ENCODE measurements at regions not wholly inside any gene's neighbourhood (a gene's known extent, or its start where the extent isn't known, plus 50 kb on each side); places are given as distances from the start of the nearest gene placed in this dataset.
"Not testable (repeated sequence)": the region's sequence is repeated elsewhere in the genome, so short reads cannot be mapped to it uniquely, and the experiment has no call there.

DNA sequence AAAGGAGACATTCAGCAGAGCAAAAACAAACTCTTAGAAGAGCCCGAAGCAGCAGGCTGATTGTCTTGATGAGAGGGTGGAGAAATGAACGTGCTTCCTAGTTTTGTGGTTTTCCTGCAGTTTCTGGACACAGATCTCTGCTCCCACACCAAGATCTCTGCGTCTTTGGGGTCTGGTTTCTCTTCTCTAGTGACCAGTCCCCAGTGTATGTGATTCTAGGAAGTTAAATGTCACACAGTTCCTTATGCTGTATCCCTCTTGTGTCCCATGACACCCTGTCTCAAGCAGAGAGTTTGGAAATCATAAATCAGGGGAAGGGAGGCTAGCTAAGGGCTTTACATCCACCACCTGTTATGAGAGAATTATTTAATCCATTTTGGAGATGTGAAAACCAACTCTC is 55.4 kb upstream of the KLF14 start:
- DNase-seq (ENCODE audit: low read depth), result no peak

GRCh38 chr7:130791746-130792145 is 57.7 kb upstream of the KLF14 start:
- no peak for DNase-seq (ENCODE audit: low read depth)

- DNase-seq (ENCODE audit: low read depth), result no peak
These were observed 60.0 kb upstream of the KLF14 start for GRCh38 chr7:130793855-130794618.

- no peak for DNase-seq (ENCODE audit: low read depth)
These were observed 60.6 kb upstream of the KLF14 start for GRCh38 chr7:130794619-130794922.

- not testable (repeated sequence) for DNase-seq (ENCODE audit: low read depth)
These were observed 62.4 kb upstream of the KLF14 start for GRCh38 chr7:130796425-130796824.

- no peak for DNase-seq (ENCODE audit: low read depth)
These were observed 69.1 kb upstream of the KLF14 start for GRCh38 chr7:130803127-130803526.

DNA sequence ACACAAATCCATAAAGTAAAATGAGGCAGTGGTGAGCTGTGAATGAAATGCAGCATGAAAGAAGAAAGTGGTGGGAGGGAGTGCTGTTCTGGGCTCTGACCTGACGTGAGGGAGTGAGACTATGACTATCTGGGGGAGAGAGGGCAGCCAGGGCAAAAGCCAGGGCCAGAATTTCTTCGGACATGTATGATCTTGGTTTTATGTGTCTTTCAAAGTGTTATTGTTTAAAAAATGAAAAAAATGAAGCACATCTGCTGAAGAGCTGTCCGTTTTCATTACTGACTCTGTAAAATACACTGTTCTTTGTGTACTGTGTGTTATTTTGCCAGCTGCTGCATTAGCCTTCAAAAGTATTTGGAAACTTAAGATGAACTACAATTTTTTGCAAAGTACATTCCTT is 70.2 kb upstream of the KLF14 start:
- no peak for DNase-seq (ENCODE audit: low read depth)

- not testable (repeated sequence) for DNase-seq (ENCODE audit: low read depth)
These were observed 78.8 kb upstream of the KLF14 start for GRCh38 chr7:130812819-130813218.

GRCh38 chr7:130814778-130815335 is 80.8 kb upstream of the KLF14 start:
- DNase-seq (ENCODE audit: low read depth), result no peak

- DNase-seq (ENCODE audit: low read depth), result no peak
These were observed 84.0 kb upstream of the KLF14 start for GRCh38 chr7:130818056-130818455.

- no peak for DNase-seq (ENCODE audit: low read depth)
These were observed 87.9 kb upstream of the KLF14 start for GRCh38 chr7:130821864-130822263.

DNA sequence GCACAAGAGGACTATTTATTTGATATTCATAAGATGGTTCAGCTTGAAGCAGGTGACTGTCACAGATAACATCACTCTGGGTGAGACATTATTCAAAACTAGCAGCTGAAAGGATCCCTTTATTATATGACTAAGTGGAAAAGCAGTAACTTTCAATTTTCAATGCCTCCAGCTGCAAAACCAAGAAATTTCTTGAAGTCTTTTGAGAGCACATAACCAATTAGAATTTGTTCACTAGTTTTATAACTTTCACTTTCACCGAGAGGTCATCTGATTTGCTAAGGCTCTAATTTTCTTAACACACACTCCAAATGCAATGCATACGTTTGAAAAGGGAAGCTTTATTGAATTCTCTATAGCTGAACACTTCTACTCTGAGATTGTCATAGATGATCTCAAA is 88.6 kb upstream of the KLF14 start:
- no peak for DNase-seq (ENCODE audit: low read depth)

DNA sequence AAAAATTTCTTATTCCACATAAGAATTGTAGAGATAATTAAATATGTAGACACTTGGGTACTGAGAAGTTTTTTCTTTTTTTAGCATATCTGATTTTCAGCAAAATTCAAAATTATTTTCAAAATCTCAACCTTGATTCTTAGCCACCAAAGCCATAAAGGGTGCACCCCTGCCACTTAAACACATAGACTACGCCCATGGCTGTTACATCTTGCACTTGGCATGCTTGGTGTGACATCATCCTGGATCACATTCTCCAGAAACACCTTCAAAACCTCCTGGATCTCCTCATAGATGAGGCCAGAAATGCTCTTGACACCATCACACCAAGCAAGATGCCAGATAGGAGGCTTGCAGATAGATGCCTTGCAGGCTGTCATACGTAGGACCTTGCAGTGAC is 89.1 kb upstream of the KLF14 start:
- no peak for DNase-seq (ENCODE audit: low read depth)

DNA sequence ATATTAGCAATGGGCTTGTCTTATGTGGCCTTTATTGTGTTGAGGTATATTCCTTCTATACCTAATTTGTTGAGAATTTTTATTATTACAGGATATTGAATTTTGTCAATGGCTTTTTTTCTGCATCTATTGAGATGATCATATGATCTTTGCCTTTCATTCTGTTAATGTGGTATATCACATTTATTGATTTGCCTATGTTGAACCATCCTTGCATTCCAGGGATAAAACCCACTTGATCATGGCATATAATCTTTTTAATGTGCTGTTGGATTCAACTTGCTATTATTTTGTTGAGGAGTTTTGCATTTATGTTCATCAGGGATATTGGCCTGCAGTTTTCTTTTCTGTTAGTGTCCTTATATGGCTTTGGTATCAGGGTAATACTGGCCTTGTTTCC is 91.8 kb upstream of the KLF14 start:
- no peak for DNase-seq (ENCODE audit: low read depth)

DNA sequence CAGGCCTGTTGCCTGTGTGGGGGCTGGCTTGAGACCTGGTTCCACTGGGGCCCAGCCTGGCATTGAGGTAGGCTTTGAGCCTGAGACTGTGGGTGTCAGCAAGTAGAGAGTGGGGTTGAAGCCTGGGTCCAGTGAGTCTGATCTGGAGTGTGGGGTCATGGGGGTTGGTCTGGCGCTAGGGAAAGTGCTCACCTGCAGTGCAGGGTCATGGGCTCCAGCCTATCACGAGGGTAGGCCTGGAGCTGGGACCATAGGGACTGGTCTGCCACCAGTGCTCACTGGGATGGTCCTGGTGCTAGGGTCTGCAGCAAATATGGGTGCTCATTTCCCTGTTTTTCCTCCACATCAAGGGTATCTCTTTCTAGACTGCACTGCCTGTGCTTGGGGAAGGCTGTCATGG is 95.4 kb upstream of the KLF14 start:
- DNase-seq (ENCODE audit: low read depth), result no peak

DNA sequence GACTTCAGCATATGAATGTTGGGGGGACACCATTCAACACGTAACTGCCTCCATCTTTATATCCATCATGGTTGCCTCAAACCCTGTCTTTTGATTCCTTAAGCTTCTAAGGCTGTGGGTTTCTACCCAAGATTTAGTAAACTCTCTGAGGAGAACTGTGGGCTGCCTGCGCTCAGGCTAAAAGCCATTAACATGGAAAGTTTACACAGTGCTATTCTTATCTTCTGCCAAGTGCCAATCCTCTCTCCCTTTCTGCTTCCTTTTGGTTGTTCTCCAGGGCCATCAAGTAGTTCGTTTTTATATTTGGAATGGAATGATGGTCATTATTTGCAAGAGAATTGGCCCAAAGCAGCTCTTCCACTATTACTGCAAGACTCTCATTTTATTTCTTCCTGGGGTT is 97.3 kb upstream of the KLF14 start:
- no peak for DNase-seq (ENCODE audit: low read depth)

DNA sequence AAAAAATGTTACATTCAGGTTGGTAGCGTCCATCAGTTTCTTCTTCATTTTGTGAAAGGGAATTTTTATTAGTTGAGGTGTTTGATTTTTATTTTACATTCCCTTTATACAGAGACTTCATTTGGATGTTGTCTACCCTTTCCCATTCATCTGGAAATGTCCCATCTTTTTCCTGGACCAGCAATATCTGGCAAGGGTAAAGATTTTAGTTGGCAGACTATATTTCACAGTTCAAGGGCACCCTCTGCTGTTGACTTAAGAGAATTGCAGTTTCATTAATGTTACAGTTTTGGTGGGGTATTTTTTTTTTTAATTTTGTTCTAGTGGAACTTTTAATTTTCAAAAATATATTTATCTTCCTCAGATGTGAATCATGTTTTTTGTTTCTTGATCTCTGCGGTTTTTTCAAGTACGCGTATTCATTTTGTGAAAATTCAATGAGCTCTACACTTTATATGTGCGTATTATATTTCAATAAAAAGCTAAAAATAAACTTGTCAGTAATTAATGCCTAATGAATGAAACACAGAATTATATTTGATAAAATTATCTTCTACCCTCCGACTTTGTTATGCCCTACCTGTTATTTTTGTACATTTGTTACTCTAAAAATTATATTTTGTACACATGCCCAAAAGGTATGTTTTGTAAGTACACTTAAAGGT is 97.9 kb upstream of the KLF14 start:
- DNase-seq (ENCODE audit: low read depth), result no peak

DNA sequence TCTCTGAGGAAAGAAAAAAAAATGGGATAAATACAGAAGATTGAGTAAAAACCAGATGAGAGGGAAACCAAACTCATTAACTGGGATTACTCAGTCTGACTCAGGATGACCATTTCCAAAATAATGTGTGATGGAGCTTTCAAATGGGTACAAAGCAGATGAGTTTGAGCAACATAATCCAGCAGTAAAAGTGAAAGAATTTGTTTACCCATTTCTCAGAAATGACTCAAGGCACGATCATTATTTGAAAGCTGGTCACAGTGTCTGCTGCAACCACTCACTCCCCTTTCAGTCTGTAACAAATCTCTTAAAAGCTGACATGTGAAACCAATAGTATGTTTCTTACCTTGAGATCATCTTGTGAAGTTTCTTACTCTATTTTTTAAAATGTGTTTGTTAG is 104.7 kb upstream of the KLF14 start:
- no peak for DNase-seq (ENCODE audit: low read depth)

DNA sequence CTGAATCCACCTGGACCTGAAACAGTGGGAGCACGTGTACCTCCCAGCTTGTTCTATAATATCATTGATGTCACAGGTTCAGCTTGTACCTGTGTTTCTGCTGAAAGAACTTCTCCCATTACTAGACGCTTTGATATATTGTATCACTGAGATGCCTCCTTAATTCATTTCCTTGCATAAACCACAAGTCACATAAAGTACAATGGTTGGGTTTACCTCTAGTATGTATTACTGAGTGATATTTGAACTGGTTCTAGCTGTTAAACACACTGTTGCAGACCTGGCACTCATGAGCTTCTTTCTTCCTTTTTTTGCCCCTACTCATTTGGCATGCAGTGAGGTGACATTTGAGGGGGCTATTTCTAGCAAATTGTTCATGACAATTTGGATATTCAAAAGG is 106.6 kb upstream of the KLF14 start:
- no peak for DNase-seq (ENCODE audit: low read depth)

GRCh38 chr7:130841416-130841815 is 107.4 kb upstream of the KLF14 start:
- DNase-seq (ENCODE audit: low read depth), result no peak

- DNase-seq (ENCODE audit: low read depth), result no peak
These were observed 109.7 kb upstream of the KLF14 start for GRCh38 chr7:130843703-130844102.

DNA sequence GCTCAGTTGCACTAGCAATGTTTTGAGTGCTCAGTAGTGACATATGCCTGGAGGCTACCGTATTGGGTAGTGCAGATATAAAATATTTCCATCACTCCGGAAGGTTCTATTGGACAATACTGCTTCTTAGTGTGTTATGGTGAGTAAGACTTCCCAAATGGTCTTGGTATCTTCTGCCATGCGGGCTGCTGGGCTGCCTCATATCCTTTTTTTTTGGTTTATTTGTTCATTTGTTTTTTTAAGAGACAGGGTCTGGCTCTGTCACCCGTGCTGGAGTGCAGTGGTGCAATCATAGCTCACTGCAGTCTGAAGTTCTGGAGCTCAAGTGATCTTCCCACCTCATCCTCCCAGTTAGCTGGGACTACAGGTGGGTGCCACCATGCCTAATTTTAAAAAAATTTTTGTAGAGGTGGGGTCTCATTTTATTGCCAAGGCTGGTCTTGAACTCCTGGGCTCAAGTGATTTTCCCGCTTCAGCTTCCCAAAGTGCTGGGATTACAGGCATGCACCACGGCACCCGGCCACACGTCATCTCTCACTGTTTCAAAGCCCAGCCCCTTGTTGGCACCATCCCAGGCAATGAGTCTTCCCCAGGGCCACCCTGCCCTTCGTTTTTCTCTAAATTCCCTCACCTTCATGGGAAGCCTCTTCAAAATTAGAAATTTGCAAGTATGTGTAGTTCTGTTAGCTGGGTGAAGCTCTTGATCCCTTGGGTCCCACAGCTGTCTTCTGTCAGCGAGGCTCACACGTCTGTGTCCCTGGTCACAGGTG is 111.0 kb upstream of the KLF14 start:
- DNase-seq (ENCODE audit: low read depth), result no peak

DNA sequence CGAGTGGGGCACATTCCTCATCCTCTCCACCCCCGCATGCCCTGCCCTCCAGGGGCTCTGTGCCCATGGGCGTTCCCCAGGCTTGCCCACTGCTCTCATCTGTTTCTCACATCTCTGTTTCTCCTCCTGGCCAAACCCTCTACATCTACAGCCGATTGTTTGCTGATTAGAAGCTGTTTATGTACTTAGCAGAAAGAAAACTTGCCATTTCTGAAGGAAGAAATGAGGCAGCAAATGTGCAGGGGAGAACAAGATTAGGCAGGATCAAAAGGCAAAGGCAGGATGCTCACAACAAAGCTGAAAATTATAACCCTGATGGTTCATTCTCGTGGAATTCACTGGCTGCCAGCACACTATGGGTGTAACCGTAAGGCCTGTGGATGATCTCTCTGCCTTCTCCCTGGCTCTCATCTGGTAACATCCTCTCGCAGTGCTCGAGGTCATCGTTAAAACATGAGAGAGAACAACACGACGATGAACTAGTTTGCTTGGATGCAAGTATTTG is 111.6 kb upstream of the KLF14 start:
- no peak for DNase-seq (ENCODE audit: low read depth)

All from stimulated activated CD8-positive, alpha-beta memory T cell treated with anti-CD3 and anti-CD28 coated beads, Interleukin-7, amount 100 ng/mL, for 24 hours (primary cell).